ENCODE measurements at regions not wholly inside any gene's neighbourhood (a gene's known extent, or its start where the extent isn't known, plus 50 kb on each side); places are given as distances from the start of the nearest gene placed in this dataset.
A peak's percentile ranks its signal among the peaks of the same experiment; 100 is the strongest.

DNA sequence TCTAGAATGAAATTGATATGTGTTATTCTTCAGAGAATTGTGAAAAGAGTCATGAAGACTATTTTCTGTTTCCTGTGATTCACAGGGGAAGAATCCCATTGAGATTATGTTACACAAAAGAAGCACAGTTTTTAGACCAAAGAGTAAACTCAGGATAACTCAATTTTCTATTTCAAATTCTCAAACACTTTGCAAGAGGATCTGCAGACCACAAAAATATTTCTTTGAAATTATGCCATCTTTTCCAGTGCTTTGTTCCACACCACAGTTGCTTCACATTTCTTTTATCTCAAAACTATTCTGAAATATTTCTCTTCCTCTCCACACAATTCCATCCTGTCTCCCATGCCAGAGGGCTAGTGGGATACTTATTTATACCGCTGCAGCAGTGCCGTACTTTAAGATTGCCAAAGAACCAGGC is 188.9 kb upstream of the FOXG1 start:
- DNase-seq (ENCODE audit: low read depth): peak; percentile 89
- peak overlapping the region; percentile 48 for H3K4me3 ChIP-seq (ENCODE audit: low read depth, low read length)
- in situ Hi-C loops (cut with HindIII; ENCODE audit: low sequenced_read_pairs): no loop called here
- TF ChIP-seq, protein P1, sequence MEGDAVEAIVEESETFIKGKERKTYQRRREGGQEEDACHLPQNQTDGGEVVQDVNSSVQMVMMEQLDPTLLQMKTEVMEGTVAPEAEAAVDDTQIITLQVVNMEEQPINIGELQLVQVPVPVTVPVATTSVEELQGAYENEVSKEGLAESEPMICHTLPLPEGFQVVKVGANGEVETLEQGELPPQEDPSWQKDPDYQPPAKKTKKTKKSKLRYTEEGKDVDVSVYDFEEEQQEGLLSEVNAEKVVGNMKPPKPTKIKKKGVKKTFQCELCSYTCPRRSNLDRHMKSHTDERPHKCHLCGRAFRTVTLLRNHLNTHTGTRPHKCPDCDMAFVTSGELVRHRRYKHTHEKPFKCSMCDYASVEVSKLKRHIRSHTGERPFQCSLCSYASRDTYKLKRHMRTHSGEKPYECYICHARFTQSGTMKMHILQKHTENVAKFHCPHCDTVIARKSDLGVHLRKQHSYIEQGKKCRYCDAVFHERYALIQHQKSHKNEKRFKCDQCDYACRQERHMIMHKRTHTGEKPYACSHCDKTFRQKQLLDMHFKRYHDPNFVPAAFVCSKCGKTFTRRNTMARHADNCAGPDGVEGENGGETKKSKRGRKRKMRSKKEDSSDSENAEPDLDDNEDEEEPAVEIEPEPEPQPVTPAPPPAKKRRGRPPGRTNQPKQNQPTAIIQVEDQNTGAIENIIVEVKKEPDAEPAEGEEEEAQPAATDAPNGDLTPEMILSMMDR (IDR thresholded peaks at IDR 0.05; ENCODE audit: low read depth, low read length, missing control alignments): no peak

DNA sequence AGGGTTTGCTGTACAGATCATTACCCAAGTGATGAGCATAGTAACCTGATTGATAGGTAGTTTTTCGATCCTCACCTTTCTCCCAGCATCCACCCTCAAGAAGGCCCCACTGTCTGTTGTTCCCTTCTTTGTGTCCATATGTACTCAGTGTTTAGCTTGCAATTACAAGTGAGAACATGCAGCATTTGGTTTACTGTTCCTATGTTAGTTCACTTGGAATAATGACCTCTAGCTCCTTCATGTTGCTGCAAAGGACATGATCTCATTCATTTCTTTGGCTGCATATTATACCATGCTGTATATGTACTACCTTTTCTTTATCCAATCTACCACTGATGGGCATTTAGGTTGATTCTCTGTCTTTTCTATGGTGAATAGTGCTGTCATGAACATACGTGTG is 181.6 kb upstream of the FOXG1 start:
- TF ChIP-seq, protein P1 (IDR thresholded peaks at IDR 0.05; ENCODE audit: low read depth, low read length, missing control alignments): no peak
- in situ Hi-C loops (cut with HindIII; ENCODE audit: low sequenced_read_pairs): no loop called here
- no peak overlapping the region for H3K4me3 ChIP-seq (ENCODE audit: low read depth, low read length)
- no peak for DNase-seq (ENCODE audit: low read depth)

DNA sequence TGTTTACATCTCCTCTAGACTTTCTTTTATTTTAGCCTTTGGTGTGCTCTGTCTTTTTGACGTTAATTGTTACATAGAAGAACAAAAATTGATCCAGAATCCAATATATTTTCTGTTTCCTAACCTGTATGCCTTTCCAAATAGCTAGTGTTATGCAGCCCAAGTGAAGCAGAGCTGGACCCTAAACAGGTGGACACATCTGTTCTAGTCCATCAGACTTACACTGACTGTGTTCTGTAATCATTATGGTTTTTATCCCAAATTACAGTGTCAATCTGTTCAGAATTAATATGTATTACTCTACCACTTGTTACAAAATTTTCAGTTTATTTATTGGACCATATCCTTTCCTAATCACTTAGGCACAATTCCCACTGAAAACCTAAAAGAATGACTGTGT is 176.8 kb upstream of the FOXG1 start:
- no peak for DNase-seq (ENCODE audit: low read depth)
- H3K4me3 ChIP-seq (ENCODE audit: low read depth, low read length): no peak overlapping the region
- TF ChIP-seq, protein P1 (IDR thresholded peaks at IDR 0.05; ENCODE audit: low read depth, low read length, missing control alignments): no peak
- in situ Hi-C loops (cut with HindIII; ENCODE audit: low sequenced_read_pairs): no loop called here

DNA sequence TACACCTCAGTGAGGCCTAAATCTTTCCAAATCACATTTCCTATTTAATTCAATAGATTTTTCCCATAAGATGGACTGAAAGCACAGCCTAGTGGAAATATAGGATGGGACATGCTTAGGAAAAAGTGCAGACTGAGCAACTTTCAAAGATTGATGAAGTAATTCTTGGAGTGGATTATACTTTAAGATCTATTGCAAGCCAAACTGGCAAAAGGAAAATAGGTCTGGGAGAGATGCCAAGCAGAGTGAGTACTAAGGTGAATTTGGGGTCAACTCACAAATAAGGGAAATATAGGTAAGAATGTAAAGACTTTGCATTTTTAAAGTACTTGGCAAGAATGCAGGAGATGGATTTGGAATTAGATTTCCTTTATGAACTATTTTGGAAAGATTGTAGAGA is 170.2 kb upstream of the FOXG1 start:
- peak; percentile 80 for DNase-seq (ENCODE audit: low read depth)
- TF ChIP-seq, protein P1 (IDR thresholded peaks at IDR 0.05; ENCODE audit: low read depth, low read length, missing control alignments): peak; percentile 53
- in situ Hi-C loops (cut with HindIII; ENCODE audit: low sequenced_read_pairs): no loop called here
- H3K4me3 ChIP-seq (ENCODE audit: low read depth, low read length): no peak overlapping the region

DNA sequence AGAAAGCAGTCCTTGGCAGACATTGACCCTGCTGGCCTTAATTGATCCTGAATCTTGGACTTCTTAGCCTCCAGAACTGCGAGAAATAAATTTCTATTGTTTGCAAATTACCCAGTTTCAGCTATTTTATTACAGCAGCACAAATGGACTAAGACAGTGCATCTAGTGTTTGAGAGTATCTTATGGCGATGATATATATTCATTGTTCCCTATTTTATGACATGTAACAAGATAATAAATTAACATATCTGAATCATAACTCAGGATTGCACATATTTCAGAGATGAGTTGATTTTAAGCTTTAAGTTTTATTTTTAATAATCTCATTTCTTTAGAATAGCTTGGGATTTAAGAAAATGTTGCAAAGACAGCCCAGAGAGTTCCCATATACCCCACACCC is 167.4 kb upstream of the FOXG1 start:
- TF ChIP-seq, protein P1 (IDR thresholded peaks at IDR 0.05; ENCODE audit: low read depth, low read length, missing control alignments): no peak
- no peak for DNase-seq (ENCODE audit: low read depth)
- H3K4me3 ChIP-seq (ENCODE audit: low read depth, low read length): no peak overlapping the region
- in situ Hi-C loops (cut with HindIII; ENCODE audit: low sequenced_read_pairs): no loop called here

DNA sequence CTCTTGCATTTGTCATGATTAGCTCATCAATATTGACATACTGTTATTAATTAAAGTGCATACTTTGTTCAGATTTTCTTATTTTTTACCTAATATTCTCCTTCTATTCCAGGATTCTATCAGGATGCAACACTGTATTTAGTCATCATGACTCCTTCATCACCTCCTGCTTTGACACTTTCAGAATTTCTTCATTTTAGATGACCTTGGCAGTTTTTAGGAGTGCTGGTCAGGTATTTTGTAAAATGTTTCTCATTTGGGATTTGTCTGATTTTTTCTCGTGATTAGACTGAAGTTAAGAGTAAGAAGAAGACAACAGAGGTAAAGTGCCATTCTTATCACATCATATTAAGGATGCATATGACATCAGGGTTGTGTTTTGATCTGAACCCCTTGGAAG is 167.0 kb upstream of the FOXG1 start:
- H3K4me3 ChIP-seq (ENCODE audit: low read depth, low read length): no peak overlapping the region
- in situ Hi-C loops (cut with HindIII; ENCODE audit: low sequenced_read_pairs): no loop called here
- TF ChIP-seq, protein P1 (IDR thresholded peaks at IDR 0.05; ENCODE audit: low read depth, low read length, missing control alignments): no peak
- DNase-seq (ENCODE audit: low read depth): no peak

DNA sequence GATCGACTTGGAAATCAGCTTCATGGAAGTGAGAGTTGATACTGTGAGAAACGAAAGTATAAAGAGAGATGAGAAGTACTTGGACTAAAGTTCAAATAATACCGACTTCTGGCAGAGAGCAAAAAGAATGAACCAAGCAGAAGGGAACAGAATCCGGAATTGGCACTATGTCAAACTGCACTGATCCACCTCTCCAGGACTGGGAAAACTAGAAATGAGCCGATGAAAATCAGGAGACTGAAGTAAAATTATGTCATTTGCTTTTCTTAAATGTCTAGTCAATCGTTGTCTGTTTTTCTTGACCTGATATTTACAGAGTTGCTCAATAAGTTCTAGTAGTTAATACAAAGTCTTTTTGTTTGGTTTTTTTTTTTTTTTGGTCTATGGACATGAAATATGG is 163.0 kb upstream of the FOXG1 start:
- peak; percentile 28 for DNase-seq (ENCODE audit: low read depth)
- H3K4me3 ChIP-seq (ENCODE audit: low read depth, low read length): no peak overlapping the region
- TF ChIP-seq, protein P1 (IDR thresholded peaks at IDR 0.05; ENCODE audit: low read depth, low read length, missing control alignments): no peak
- in situ Hi-C loops (cut with HindIII; ENCODE audit: low sequenced_read_pairs): no loop called here
